K562 (cell line): ENCODE measurements at regions not wholly inside any gene's neighbourhood (a gene's known extent, or its start where the extent isn't known, plus 50 kb on each side); places are given as distances from the start of the nearest gene placed in this dataset. TPM values are rescaled to one million over a fixed set of nuclear protein-coding genes. Genes with fewer than 3 reads are reported as not detected.

Source experiments
- small RNA-seq: library from RNA; depleted of rRNA; stranded (forward); fragments of <200 nt; gene quantifications from one replicate; pipeline ENCODE3, GENCODE V24; 2014

Small RNAs in the stretch of these regions (small RNA-seq; reads per million reads assigned to genes)
- not detected for gene AL078595.1
- not detected for gene RF00425
